ENCODE measurements at regions not wholly inside any gene's neighbourhood (a gene's known extent, or its start where the extent isn't known, plus 50 kb on each side); places are given as distances from the start of the nearest gene placed in this dataset.

DNA sequence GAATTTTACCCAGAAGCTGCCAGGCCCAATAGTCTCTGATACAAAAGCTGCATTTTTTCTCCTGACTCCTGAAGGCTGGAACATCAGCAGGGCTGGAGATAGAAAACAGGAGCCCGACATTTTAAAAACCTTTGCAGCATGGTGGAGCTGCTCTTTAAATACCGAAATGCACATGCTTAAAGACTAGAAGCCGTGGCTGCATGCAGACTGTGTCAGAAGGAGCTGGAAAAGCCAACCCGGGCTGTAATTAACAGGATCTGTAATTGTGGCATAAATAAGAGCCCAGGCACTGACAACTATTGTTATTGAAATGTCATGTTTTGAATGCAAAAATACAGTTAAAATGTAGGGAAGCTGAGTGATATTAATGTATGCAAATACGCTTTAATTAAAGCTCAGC, 304.9 kb upstream of the PLET1 start:
- Mint-ChIP-seq H3K4me1 (no peaks in the 10 kb centered on the region), H3K9me3 (no peaks in the 10 kb centered on the region), H3K27me3 (ENCODE audit: low read depth in 3 of 3) (peaks cover 3 to 10% (median 3%) of the 10 kb centered on the region in 3 donors), H3K27ac (no peak overlapping the region), H3K36me3 (no peaks in the 10 kb centered on the region), H3K4me3 (no peak overlapping the region)
- H3K4me2 ChIP-seq (replicated peaks; ENCODE audit: extremely low read depth, low read length, poor library complexity, severe bottlenecking), result no peak overlapping the region
- intact Hi-C loops (cut with micrococcal nuclease), result no loop called here
- H3K36me3 ChIP-seq (replicated peaks in 1 of 2; ENCODE audit: control insufficient read depth in 1 of 2, insufficient read depth in 2 of 2, low read length in 2 of 2), result no peaks in the 10 kb centered on the region
- TF ChIP-seq, protein P1, sequence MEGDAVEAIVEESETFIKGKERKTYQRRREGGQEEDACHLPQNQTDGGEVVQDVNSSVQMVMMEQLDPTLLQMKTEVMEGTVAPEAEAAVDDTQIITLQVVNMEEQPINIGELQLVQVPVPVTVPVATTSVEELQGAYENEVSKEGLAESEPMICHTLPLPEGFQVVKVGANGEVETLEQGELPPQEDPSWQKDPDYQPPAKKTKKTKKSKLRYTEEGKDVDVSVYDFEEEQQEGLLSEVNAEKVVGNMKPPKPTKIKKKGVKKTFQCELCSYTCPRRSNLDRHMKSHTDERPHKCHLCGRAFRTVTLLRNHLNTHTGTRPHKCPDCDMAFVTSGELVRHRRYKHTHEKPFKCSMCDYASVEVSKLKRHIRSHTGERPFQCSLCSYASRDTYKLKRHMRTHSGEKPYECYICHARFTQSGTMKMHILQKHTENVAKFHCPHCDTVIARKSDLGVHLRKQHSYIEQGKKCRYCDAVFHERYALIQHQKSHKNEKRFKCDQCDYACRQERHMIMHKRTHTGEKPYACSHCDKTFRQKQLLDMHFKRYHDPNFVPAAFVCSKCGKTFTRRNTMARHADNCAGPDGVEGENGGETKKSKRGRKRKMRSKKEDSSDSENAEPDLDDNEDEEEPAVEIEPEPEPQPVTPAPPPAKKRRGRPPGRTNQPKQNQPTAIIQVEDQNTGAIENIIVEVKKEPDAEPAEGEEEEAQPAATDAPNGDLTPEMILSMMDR (IDR thresholded peaks at IDR 0.05), result no peak
- WGBS (ENCODE audit: insufficient coverage), result 90% methylated on average over 3 of the region's 5 CpGs
- no peaks in the 10 kb centered on the region for H3K4me1 ChIP-seq (ENCODE audit: control insufficient read depth in 1 of 2, insufficient read depth in 2 of 2, low read length in 2 of 2)
- H3K4me3 ChIP-seq (replicated peaks in 1 of 3; ENCODE audit: low read depth in 2 of 3, low read length in 3 of 3), result no peak overlapping the region
- DNase-seq, result no peak
- H3K79me2 ChIP-seq (ENCODE audit: insufficient read depth, low read length), result no peaks in the 10 kb centered on the region
- peaks cover 0 to 2% of the 10 kb centered on the region in 2 donors for H3K27me3 ChIP-seq (ENCODE audit: control insufficient read depth in 2 of 2, insufficient read depth in 2 of 2, low read length in 2 of 2)
- H2AFZ ChIP-seq (ENCODE audit: insufficient read depth, low read depth, low read length, poor library complexity, severe bottlenecking), result no peak overlapping the region
- no peak overlapping the region for H3K9ac ChIP-seq (ENCODE audit: insufficient read depth, low read length, poor library complexity, severe bottlenecking)
- no peak overlapping the region for H3K27ac ChIP-seq (ENCODE audit: low read depth in 1 of 2, low read length in 2 of 2)
- H4K20me1 ChIP-seq (ENCODE audit: insufficient read depth, low read length), result no peaks in the 10 kb centered on the region
- no peaks in the 10 kb centered on the region for H3K9me3 ChIP-seq (replicated peaks in 1 of 2; ENCODE audit: control insufficient read depth in 1 of 2, insufficient read depth in 1 of 2, low read length in 2 of 2)

DNA sequence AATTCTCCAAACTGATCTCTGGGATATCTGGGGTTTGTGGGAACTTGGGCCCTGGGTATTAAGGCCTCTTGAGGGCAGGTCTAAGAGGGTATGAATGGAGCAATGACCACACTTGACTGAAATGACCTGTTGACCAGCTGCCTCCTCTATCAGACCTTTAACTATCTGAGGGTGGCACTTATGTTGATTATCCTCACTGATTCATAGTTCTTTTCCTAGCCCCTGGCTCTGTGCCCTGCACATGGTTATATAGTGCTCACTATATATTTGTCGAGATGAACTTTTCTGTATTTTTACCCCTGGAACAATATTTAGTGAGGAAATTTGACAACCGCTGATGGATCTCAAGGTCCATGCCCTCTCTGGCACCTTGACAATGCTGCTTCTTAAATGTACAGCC, 305.5 kb upstream of the PLET1 start:
- intact Hi-C loops (cut with micrococcal nuclease), result no loop called here
- Histone ChIP-seq H3K27me3 (ENCODE audit: control insufficient read depth in 2 of 2, insufficient read depth in 2 of 2, low read length in 2 of 2) (peaks cover 0 to 2% of the 10 kb centered on the region in 2 donors), H3K4me2 (replicated peaks; ENCODE audit: extremely low read depth, low read length, poor library complexity, severe bottlenecking) (no peak overlapping the region), H4K20me1 (ENCODE audit: insufficient read depth, low read length) (no peaks in the 10 kb centered on the region), H2AFZ (ENCODE audit: insufficient read depth, low read depth, low read length, poor library complexity, severe bottlenecking) (no peak overlapping the region), H3K27ac (ENCODE audit: low read depth in 1 of 2, low read length in 2 of 2) (no peak overlapping the region), H3K9ac (ENCODE audit: insufficient read depth, low read length, poor library complexity, severe bottlenecking) (no peak overlapping the region), H3K9me3 (replicated peaks in 1 of 2; ENCODE audit: control insufficient read depth in 1 of 2, insufficient read depth in 1 of 2, low read length in 2 of 2) (no peaks in the 10 kb centered on the region), H3K4me3 (replicated peaks in 1 of 3; ENCODE audit: low read depth in 2 of 3, low read length in 3 of 3) (no peak overlapping the region), H3K36me3 (replicated peaks in 1 of 2; ENCODE audit: control insufficient read depth in 1 of 2, insufficient read depth in 2 of 2, low read length in 2 of 2) (no peaks in the 10 kb centered on the region), H3K4me1 (ENCODE audit: control insufficient read depth in 1 of 2, insufficient read depth in 2 of 2, low read length in 2 of 2) (no peaks in the 10 kb centered on the region), H3K79me2 (ENCODE audit: insufficient read depth, low read length) (no peaks in the 10 kb centered on the region)
- Mint-ChIP-seq H3K9me3 (no peaks in the 10 kb centered on the region), H3K36me3 (no peaks in the 10 kb centered on the region), H3K4me1 (no peaks in the 10 kb centered on the region), H3K4me3 (no peak overlapping the region), H3K27ac (no peak overlapping the region), H3K27me3 (ENCODE audit: low read depth in 3 of 3) (peaks cover 3 to 10% (median 4%) of the 10 kb centered on the region in 3 donors)
- DNase-seq, result no peak
- TF ChIP-seq, protein P1 (IDR thresholded peaks at IDR 0.05), result no peak
- 90% methylated on average over 2 of the region's 2 CpGs for WGBS (ENCODE audit: insufficient coverage)
